ENCODE measurements at regions not wholly inside any gene's neighbourhood (a gene's known extent, or its start where the extent isn't known, plus 50 kb on each side); places are given as distances from the start of the nearest gene placed in this dataset.

DNA sequence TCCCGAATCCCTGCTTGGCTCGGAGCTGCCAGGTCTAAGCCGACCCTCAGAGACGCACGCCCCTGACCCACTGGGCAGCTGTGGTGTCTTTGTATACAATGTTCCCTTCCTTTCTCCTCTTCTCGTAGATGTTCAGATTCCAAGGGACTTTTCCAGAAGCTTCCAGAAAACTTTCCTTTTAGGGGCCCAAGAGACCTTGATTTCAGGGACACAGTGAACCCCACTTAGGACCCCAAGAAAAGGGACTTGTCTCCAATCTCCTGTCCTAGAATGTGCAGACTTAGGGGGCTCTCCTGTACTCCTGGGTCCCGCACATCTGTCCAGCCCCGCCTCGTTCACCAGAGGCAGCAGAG lies 103.5 kb downstream of the EDN3 start:
- DNase-seq, result no peak

GRCh38 chr20:59404749-59405148 lies 104.3 kb downstream of the EDN3 start:
- DNase-seq, result no peak

GRCh38 chr20:59405226-59406200 lies 105.1 kb downstream of the EDN3 start:
- no peak for DNase-seq

- no peak for DNase-seq
These were observed 106.0 kb downstream of the EDN3 start for GRCh38 chr20:59406446-59406845.

- no peak for DNase-seq
These were observed 110.8 kb downstream of the EDN3 start for GRCh38 chr20:59411170-59411569.

- no peak for DNase-seq
These were observed 111.2 kb downstream of the EDN3 start for GRCh38 chr20:59411589-59411988.

- no peak for DNase-seq
These were observed 111.8 kb downstream of the EDN3 start for GRCh38 chr20:59412181-59412580.

GRCh38 chr20:59412875-59413284 lies 112.5 kb downstream of the EDN3 start:
- DNase-seq, result no peak

GRCh38 chr20:59413326-59413865 lies 113.0 kb downstream of the EDN3 start:
- DNase-seq, result no peak

- DNase-seq, result no peak
These were observed 114.7 kb downstream of the EDN3 start for GRCh38 chr20:59414936-59415623.

DNA sequence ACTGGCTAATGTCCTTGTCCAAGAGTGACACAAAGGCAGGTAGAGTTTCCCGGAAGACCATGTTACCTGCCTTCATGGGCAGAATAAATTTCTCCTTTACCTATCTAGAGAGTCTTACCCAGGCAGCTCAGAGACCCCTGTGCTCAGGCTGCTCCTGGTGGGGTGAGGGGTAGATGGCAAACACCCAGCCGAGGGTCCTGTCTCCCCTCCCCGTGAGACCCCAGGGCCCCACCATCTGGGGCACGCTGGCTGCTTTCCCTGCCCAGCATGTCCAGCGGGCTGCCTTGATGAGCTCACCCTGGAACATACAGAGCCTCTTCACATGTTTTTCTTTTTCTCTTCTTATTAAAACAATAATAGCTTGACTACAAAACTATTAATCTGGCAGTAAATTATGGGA lies 116.5 kb downstream of the EDN3 start:
- no peak for DNase-seq

DNA sequence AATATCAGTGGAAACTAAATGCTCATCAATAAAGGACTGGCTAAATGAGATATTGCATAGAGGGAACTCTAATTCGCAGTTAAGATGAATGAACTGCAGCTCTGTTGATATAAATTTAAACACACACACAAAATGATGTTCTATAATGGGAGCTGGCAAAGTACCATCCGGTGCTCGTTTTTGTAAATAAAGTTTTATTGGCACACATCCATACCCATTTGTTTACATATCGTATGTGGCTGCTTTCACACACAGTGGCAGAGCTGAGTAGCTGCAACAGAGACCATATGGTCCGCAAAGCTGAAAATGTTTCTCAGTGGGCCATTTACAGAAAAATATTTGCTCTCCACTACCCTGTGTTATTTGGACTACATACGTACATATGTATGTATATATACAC lies 120.7 kb downstream of the EDN3 start:
- DNase-seq, result no peak

DNA sequence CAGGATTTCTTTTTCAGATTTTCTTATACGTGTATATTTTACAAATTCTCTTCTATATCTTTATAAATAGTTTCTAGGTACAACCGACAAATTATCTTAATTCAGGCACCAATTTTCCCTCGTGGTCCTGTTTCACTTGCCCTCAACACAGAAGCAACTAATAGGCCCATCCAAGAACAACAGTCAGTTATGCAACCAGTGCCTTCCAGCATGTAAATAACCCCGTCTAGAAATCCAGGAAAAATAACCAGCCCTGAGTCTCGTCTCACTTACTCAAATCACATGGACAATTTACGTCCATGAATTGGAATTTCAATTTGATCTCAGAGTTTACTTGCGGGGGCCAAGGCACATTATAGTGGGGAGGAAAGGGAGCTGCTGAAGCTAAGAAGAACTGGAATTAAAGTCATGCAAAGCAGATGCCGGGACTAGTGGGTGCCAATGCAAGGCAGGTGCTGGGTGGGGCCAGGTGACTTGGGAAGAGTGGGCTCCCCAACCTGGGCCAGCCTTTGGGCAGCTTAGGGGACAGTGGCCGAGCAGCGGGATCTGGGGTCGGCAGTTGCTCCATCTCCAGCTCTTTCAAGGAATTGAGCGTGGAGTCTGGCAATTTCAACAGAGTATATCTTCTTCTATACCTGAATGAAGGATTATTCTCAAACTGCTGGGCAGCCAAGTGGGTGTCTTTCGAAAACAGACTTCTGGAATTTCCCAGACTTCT lies 121.7 kb downstream of the EDN3 start:
- no peak for DNase-seq

DNA sequence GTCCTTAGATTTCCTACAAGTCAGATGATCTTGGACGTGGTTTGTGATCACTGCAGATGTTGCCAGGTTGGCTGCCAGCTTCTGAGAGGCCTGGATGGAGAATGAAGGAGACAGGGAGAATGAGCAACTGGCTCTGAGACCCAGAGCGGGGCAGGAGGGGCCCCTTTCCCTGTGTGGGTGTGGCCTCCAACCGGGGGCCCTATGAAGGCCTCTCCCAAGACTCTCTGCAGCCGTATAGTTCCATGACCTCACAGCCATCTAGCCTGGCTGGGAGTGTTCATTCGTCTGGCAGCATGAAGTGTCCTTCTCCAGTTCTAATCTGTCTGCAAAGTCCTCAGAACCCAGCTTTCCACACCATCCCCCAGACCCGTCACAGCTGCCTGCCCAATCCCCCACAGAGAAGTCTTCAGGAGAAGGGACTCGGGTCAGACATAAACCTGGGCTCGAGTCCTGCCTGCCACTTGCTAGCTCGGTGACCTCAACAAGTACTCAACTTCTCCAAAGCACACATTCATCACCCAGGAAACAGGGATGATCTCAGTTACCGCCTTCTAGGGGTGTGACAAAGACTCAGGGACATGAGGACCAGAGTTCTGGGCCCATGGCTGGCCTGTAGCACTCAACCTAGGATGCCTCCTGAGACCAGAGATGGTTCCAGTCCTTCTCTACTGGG lies 122.6 kb downstream of the EDN3 start:
- DNase-seq, result no peak

- no peak for DNase-seq
These were observed 124.6 kb downstream of the EDN3 start for GRCh38 chr20:59424976-59425375.

- DNase-seq, result no peak
These were observed 125.2 kb downstream of the EDN3 start for GRCh38 chr20:59425572-59425971.

- DNase-seq, result no peak
These were observed 127.6 kb downstream of the EDN3 start for GRCh38 chr20:59428006-59428405.

- no peak for DNase-seq
These were observed 128.2 kb downstream of the EDN3 start for GRCh38 chr20:59428441-59429205.

- DNase-seq, result no peak
These were observed 129.0 kb downstream of the EDN3 start for GRCh38 chr20:59429396-59429795.

DNA sequence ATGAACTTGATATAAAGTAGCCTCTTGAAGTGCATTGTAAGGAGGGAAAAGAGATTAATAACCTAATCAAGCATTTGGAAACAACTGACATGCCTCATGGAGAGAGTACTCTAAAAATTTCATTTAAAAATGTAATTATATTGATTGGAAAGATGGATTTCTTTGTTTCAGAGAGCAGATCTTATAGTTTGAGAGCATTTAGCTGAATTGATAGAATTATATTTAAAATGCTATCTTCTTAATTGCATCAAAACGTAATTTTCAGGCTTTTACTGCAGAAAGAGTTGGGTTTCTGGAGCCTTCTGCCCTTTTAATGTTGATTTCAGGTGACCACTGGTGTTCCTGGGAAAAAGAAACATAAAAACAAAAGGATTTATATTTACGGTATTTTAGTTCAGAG lies 130.6 kb downstream of the EDN3 start:
- no peak for DNase-seq

DNA sequence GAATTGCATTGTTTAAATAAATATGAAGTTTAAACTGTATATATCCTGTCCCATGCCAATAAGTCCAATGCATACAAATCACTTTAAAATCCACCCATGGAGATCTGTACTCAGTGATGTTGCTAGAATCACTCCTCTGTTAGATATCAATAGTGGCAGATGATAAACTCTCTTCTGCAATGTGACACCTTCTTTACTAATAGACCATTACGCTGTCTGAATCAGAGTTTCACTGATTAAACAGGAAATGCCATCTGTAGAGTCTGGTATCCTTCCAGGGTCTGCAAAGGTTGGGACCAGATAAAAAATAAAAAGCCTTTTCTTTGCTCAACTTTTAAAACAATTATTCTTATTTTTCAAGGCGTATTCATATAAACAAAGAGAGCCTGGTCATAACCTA lies 134.5 kb downstream of the EDN3 start:
- peak; percentile 42 for DNase-seq

DNA sequence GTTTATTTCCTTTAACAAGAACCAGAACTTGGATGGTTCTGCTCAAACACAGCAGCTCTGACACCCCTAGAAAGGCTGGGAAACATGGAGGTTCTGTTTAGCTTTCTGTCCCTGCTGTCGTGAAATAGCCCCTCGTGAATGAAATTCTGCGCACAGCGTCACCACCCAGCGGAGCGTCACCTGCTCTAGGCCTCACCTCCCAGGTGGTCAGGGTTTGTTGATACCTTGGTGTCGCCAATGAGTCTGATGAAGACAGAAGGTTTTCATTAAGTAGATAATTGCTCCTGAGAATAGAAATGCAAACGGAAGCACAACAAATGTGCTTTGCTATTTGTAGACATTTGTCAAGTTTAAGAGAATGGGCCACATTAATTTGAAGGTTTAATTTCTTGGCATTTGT lies 135.1 kb downstream of the EDN3 start:
- peak; percentile 83 for DNase-seq

All from DMS153 (cell line).